HUES6 (cell line): ENCODE measurements at regions not wholly inside any gene's neighbourhood (a gene's known extent, or its start where the extent isn't known, plus 50 kb on each side); places are given as distances from the start of the nearest gene placed in this dataset.

Experiments
- H3K27ac ChIP-seq: 2 replicates; pipeline ENCODE4 v1.7.0; 2013; ENCODE audit warnings: low read depth, mild to moderate bottlenecking, low read length, inconsistent platforms
- H3K27me3 ChIP-seq: 2 replicates; pipeline ENCODE4 v1.6.1; 2013; ENCODE audit warnings: low read length; ENCODE audit not compliant: control insufficient read depth, insufficient read depth
- H3K36me3 ChIP-seq: 2 replicates; pipeline ENCODE4 v1.6.1; 2013; ENCODE audit warnings: low read length; ENCODE audit not compliant: control insufficient read depth, insufficient read depth
- H3K4me1 ChIP-seq: 2 replicates; pipeline ENCODE4 v1.6.1; 2013; ENCODE audit warnings: low read length; ENCODE audit not compliant: control insufficient read depth, insufficient read depth
- H3K4me3 ChIP-seq: 2 replicates; pipeline ENCODE4 v1.5.1; 2013; ENCODE audit warnings: low read depth, low read length
- H3K9ac ChIP-seq: one replicate; pipeline ENCODE4 v1.6.1; 2013; ENCODE audit warnings: mild to moderate bottlenecking, low read length
- H3K9me3 ChIP-seq: 2 replicates; pipeline ENCODE4 v1.6.1; 2013; ENCODE audit warnings: low read depth, low read length; ENCODE audit not compliant: control insufficient read depth, insufficient read depth

DNA sequence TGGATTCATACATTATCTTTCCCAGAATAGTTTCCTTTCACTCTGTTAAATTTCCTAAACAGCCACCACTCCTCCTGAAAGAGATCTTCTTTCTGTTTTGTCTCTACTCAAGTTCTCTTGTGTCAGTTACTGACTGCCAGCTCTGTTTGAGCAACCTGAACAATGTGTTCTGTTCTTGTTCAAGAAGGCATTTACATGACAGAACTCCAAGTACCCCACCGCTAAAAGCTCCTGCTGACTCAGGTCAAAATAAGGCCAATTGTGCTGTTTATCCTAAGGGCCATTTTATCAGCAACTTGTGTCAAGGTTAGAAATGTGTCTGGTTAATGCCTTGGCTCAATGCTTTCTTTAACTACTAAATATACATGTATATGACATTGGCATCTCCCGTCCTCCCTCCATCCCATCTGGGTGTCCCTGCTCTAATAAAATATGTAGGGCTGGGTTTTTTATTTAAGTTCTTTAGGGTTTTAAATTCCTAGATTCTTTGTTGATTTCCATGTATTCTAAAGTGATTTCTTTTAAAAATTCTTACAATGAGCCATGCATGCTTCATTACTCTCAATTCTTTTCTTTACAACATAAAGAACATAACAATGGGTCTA is 144.3 kb upstream of the PAQR3 start:
- Histone ChIP-seq H3K27me3 (no peaks in the 10 kb centered on the region), H3K9me3 (no peaks in the 10 kb centered on the region; the same call in none of the 2 replicates), H3K27ac (no peak overlapping the region), H3K4me3 (no peak overlapping the region), H3K36me3 (no peaks in the 10 kb centered on the region), H3K9ac (no peak overlapping the region), H3K4me1 (peaks cover 8% of the 10 kb centered on the region; the same call in 1 of the 2 replicates)

DNA sequence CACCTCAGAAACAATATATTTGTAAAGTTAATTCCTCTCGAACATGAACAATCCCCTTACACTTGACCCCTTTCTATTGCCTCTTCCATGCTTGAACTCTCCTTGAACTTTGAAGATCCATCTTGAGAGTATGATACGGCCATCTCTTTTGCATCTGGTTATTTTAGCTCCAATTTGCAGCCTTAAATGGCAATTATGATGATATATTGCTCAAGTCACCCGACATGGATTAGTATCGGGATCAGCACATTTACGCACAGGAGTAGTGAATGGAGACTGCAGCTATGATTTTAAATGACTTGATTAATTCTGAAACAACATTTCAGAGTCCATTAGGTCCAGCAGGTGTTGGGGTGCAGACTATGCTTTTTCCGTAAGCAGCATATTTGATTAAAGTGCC is 143.8 kb upstream of the PAQR3 start:
- Histone ChIP-seq H3K36me3 (no peaks in the 10 kb centered on the region), H3K27ac (no peak overlapping the region), H3K4me3 (no peak overlapping the region)

GRCh38 chr4:79081973-79082372 is 142.7 kb upstream of the PAQR3 start:
- Histone ChIP-seq H3K27ac (no peak overlapping the region), H3K9ac (no peak overlapping the region), H3K9me3 (no peaks in the 10 kb centered on the region; the same call in none of the 2 replicates), H3K27me3 (no peaks in the 10 kb centered on the region), H3K36me3 (no peaks in the 10 kb centered on the region), H3K4me3 (no peak overlapping the region), H3K4me1 (peaks cover 8% of the 10 kb centered on the region; the same call in 1 of the 2 replicates)

More for the DNA sequence above, 143.8 kb upstream of the PAQR3 start:
- Histone ChIP-seq H3K9me3 (no peaks in the 10 kb centered on the region; the same call in none of the 2 replicates), H3K9ac (no peak overlapping the region), H3K27me3 (no peaks in the 10 kb centered on the region), H3K4me1 (peaks cover 8% of the 10 kb centered on the region; the same call in 1 of the 2 replicates)

GRCh38 chr4:79078339-79078738 is 139.1 kb upstream of the PAQR3 start:
- H3K4me1 ChIP-seq: peaks cover 5% of the 10 kb centered on the region; the same call in 1 of the 2 replicates
- H3K27ac ChIP-seq: no peak overlapping the region
- H3K9ac ChIP-seq: no peak overlapping the region
- H3K4me3 ChIP-seq: no peak overlapping the region
- peaks cover 4% of the 10 kb centered on the region for H3K9me3 ChIP-seq
- no peaks in the 10 kb centered on the region for H3K27me3 ChIP-seq
- H3K36me3 ChIP-seq: no peaks in the 10 kb centered on the region

DNA sequence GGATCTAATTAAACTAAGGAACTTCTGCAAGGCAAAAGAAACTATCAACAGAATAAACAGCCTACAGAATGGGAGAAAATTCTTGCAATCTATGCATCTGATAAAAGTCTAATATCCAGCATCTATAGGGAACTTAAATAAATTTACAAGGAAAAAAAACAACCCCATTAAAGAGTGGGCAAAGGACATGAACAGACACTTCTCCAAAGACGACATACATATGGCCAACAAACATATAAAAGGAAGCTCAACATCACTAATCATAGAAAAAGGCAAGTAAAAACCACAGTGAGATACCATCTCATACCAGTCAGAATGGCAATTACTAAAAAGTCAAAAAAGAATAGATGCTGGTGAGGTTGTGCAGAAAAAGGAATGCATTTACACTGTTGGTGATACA is 134.8 kb upstream of the PAQR3 start:
- Histone ChIP-seq H3K27me3 (no peaks in the 10 kb centered on the region), H3K36me3 (no peaks in the 10 kb centered on the region), H3K4me1 (no peaks in the 10 kb centered on the region), H3K9me3 (peaks cover 8% of the 10 kb centered on the region), H3K9ac (no peak overlapping the region), H3K4me3 (no peak overlapping the region), H3K27ac (no peak overlapping the region)

DNA sequence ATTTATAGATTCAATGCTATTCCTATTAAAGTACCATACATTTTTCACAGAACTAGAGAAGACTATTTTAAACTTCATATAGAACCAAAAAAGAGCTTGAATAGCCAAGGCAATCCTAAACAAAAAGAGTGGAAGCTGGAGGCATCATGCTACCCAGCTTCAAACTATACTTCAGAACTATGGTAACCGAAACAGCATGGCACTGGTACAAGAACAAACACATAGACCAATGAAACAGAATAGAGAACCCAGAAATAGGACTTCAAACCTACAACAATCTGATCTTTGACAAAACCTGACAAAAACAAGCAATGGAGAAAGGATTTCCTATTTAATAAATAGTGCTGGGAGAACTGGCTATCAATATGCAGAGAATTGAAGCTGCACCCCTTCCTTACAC is 134.2 kb upstream of the PAQR3 start:
- H3K4me1 ChIP-seq: no peaks in the 10 kb centered on the region
- H3K9ac ChIP-seq: no peak overlapping the region
- H3K27me3 ChIP-seq: no peaks in the 10 kb centered on the region
- no peaks in the 10 kb centered on the region for H3K36me3 ChIP-seq
- H3K27ac ChIP-seq: no peak overlapping the region
- no peak overlapping the region for H3K4me3 ChIP-seq
- peaks cover 8% of the 10 kb centered on the region for H3K9me3 ChIP-seq

DNA sequence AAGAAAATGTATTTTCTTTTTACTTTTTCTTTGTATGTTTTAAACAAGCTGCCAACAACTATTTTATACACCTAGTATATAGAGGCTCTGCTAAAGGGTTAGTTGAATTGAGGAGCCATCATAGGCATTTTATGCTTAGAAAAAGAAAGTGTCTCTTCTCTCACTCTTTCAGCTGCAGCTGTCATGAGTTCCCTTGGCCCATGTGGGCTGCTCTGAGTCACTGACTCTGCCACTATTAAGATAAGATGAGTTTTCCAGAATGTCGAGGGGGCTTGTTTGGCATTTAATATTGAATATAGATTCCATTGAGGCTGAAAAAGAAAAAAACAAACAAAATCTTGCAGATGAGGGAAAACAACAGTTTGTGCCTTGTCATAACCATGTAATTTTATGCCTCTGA is 126.0 kb upstream of the PAQR3 start:
- Histone ChIP-seq H3K9ac (no peak overlapping the region), H3K27ac (no peak overlapping the region), H3K4me3 (no peak overlapping the region), H3K9me3 (no peaks in the 10 kb centered on the region), H3K36me3 (no peaks in the 10 kb centered on the region), H3K27me3 (no peaks in the 10 kb centered on the region), H3K4me1 (no peaks in the 10 kb centered on the region)

DNA sequence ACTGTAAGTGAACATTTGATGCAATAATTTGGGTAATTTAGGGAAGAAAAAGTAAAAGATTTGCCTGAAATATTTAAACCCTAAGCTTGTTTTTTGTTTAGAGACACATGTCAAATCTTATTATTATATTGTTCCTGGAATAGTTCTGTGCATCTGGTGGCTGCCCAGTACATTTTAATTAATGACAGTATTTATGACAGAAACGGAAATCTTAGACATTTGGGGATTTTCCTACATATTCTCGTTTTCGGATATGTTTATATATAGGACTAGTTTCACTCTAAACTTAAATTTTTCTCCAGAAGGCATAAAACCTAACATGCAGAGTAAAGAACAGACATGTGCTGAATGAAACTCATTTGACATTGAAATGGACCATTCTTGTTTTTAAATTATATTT is 125.6 kb upstream of the PAQR3 start:
- Histone ChIP-seq H3K27me3 (no peaks in the 10 kb centered on the region), H3K36me3 (no peaks in the 10 kb centered on the region), H3K9me3 (no peaks in the 10 kb centered on the region), H3K9ac (no peak overlapping the region), H3K4me3 (no peak overlapping the region), H3K27ac (no peak overlapping the region), H3K4me1 (no peaks in the 10 kb centered on the region)

DNA sequence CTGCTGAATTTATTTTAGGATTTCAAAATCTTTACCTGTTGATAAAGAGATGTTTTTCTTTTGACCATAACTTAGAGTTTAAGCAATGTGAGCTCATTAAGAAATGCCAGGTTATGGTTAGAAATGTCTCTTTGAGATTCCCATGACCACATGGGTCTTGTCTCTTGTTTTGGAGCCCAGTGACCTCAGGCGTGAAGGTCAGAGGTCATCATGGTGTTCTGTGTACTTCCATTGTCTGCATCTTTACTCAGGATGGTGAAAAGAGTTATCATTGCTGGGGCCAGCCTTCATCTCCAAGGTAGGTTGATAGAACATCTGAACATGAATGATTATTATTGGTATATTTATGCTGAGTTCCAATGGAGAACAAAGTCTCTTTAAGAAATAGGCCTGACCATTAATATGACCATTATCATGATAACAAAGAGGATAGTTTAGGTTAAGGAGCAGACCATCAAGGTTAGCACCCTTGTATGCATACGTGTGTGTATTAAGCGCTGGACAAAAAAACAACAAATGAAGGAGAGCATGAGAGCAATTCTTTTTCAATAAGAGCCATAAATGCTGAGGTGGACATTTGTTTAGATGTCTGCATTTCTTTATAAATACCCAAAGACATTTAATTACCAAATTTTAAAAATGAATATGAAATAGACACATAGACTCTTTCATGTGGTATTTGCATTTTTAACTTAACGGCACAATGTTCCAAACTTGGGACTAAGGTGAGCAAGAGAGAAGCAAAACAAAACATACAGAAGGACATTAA is 120.6 kb upstream of the PAQR3 start:
- Histone ChIP-seq H3K4me3 (no peak overlapping the region), H3K36me3 (no peaks in the 10 kb centered on the region), H3K9me3 (no peaks in the 10 kb centered on the region), H3K27me3 (no peaks in the 10 kb centered on the region), H3K27ac (no peak overlapping the region), H3K9ac (no peak overlapping the region), H3K4me1 (no peaks in the 10 kb centered on the region)

GRCh38 chr4:79057772-79058171 is 118.5 kb upstream of the PAQR3 start:
- Histone ChIP-seq H3K27me3 (no peaks in the 10 kb centered on the region), H3K4me3 (no peak overlapping the region), H3K4me1 (no peaks in the 10 kb centered on the region)

DNA sequence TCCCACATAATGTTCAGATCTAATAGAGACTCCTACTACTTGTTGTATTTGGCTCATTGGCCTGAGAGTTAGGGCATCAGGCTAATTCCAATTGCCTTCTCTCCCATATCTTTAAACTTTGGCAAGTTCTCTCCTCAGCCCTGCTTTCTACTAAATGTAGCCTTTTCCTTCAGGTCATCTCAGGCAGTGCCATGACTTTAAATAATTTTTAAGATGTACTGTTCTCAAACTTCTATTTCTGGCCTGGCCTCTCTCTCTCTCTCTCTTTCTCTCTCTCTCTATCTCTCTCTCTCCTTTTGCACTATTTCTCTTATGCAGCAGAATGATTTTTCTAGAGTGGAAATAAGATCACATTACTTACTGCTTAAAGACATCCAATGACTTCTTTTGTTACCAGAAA is 114.5 kb upstream of the PAQR3 start:
- Histone ChIP-seq H3K4me3 (no peak overlapping the region), H3K9me3 (no peaks in the 10 kb centered on the region), H3K27me3 (no peaks in the 10 kb centered on the region), H3K4me1 (no peaks in the 10 kb centered on the region), H3K9ac (no peak overlapping the region), H3K27ac (no peak overlapping the region), H3K36me3 (no peaks in the 10 kb centered on the region)

More at GRCh38 chr4:79057772-79058171, 118.5 kb upstream of the PAQR3 start:
- Histone ChIP-seq H3K36me3 (no peaks in the 10 kb centered on the region), H3K9me3 (no peaks in the 10 kb centered on the region), H3K9ac (no peak overlapping the region), H3K27ac (no peak overlapping the region)
